Gastrocnemius medialis (tissue), 4 donors: ENCODE measurements at regions not wholly inside any gene's neighbourhood (a gene's known extent, or its start where the extent isn't known, plus 50 kb on each side); places are given as distances from the start of the nearest gene placed in this dataset.

Source experiments
- ATAC-seq, 2 donors: fragments of 150-250 bp; one replicate each; pipeline ENCODE4 v1.9.1; 2016
- DNase-seq, 2 donors: peaks; one replicate each; pipeline ENCODE4 v3.0.0-alpha.2; 2019
- H3K27ac ChIP-seq, 4 donors: fragments of 200-600 bp; sonication (generic); 1 replicate in 1 of 4; 2 replicates in 3 of 4; pipeline ENCODE4 v1.5.1; 2016 to 2018; ENCODE audit warnings: mild to moderate bottlenecking in 2 of 4, moderate library complexity in 1 of 4
- H3K27me3 ChIP-seq, 3 donors: fragments of 200-600 bp; sonication (generic) in 2 of 3; 1 replicate in 1 of 3; 2 replicates in 2 of 3; pipeline versions ENCODE4 v1.5.1 to v1.6.0; 2016 to 2019; ENCODE audit warnings: mild to moderate bottlenecking in 1 of 3, moderate library complexity in 1 of 3
- H3K36me3 ChIP-seq, 2 donors: fragments of 200-600 bp; sonication (generic) in 1 of 2; one replicate each; pipeline ENCODE4 v1.5.1; 2017 to 2018
- H3K4me1 ChIP-seq, 2 donors: fragments of 200-600 bp; sonication (generic) in 1 of 2; one replicate each; pipeline ENCODE4 v1.5.1; 2016 to 2017; ENCODE audit warnings: mild to moderate bottlenecking in 2 of 2
- H3K4me3 ChIP-seq, 4 donors: fragments of 200-600 bp; sonication (generic) in 3 of 4; 1 replicate in 1 of 4; 2 replicates in 3 of 4; pipeline ENCODE4 v1.5.1; 2016 to 2019; ENCODE audit warnings: mild to moderate bottlenecking in 2 of 4
- H3K9me3 ChIP-seq, 3 donors: fragments of 200-600 bp; sonication (generic) in 2 of 3; 1 replicate in 1 of 3; 2 replicates in 2 of 3; pipeline ENCODE4 v1.5.1; 2016 to 2019
- CTCF ChIP-seq, 5 experiments: fragments of 450-650 bp in 3 of 5; fragments of 200-600 bp in 2 of 5; sonication (generic) in 2 of 5; IDR thresholded peaks in 4 of 5; conservative IDR thresholded peaks in 1 of 5; 1 replicate in 4 of 5; 2 replicates in 1 of 5; pipeline ENCODE4 v1.5.1; 2016 to 2019; ENCODE audit warnings: antibody characterized with exemption in 5 of 5, mild to moderate bottlenecking in 3 of 5, moderate library complexity in 3 of 5
- POLR2A ChIP-seq, 2 donors: fragments of 450-650 bp; IDR thresholded peaks; one replicate each; pipeline ENCODE4 v1.6.1; 2017; ENCODE audit warnings: antibody characterized with exemption in 2 of 2, mild to moderate bottlenecking in 2 of 2, moderate library complexity in 2 of 2
- in situ Hi-C, 4 donors: fragments of 200-750 bp; cut with MboI; loops; one replicate each; pipeline versions ENCODE4 v1.15.0 to v1.8.0; 2017; ENCODE audit warnings: low sequenced_read_pairs in 4 of 4
- intact Hi-C: fragments of 100-400 bp; cut with DNase I; formaldehyde crosslinking; loops from one replicate; pipeline ENCODE4 v1.15.1; 2023; ENCODE audit warnings: low total_unique reads

GRCh38 chr2:221973902-221974301 lies 324.9 kb downstream of the PAX3 start:
- intact Hi-C loops = no loop called here
- in situ Hi-C loops = no loop called here
- Histone ChIP-seq H3K4me1 (no peaks in the 10 kb centered on the region), H3K4me3 (no peak overlapping the region), H3K27me3 (no peaks in the 10 kb centered on the region), H3K9me3 (no peaks in the 10 kb centered on the region), H3K36me3 (no peaks in the 10 kb centered on the region), H3K27ac (no peak overlapping the region)
- TF ChIP-seq POLR2A (IDR thresholded peaks at IDR 0.05) = no peak
- no peak for TF ChIP-seq CTCF (IDR thresholded peaks at IDR 0.05 in 4 of 5, conservative IDR thresholded peaks at IDR 0.05 in 1 of 5)
- DNase-seq (no peak), ATAC-seq (no peak)

- Histone ChIP-seq H3K36me3 (no peaks in the 10 kb centered on the region), H3K9me3 (no peaks in the 10 kb centered on the region), H3K27ac (no peak overlapping the region), H3K27me3 (no peaks in the 10 kb centered on the region), H3K4me1 (no peaks in the 10 kb centered on the region), H3K4me3 (no peak overlapping the region)
- in situ Hi-C loops (no loop called here), intact Hi-C loops (no loop called here)
- no peak for TF ChIP-seq CTCF (IDR thresholded peaks at IDR 0.05 in 4 of 5, conservative IDR thresholded peaks at IDR 0.05 in 1 of 5)
- no peak for TF ChIP-seq POLR2A (IDR thresholded peaks at IDR 0.05)
- DNase-seq = no peak
- no peak for ATAC-seq
Measured at GRCh38 chr2:221973502-221973901, 325.3 kb downstream of the PAX3 start.

- ATAC-seq = no peak
- no peaks in the 10 kb centered on the region for H3K9me3 ChIP-seq
- intact Hi-C loops (no loop called here), in situ Hi-C loops (no loop called here)
- TF ChIP-seq POLR2A (IDR thresholded peaks at IDR 0.05) (no peak), CTCF (IDR thresholded peaks at IDR 0.05 in 4 of 5, conservative IDR thresholded peaks at IDR 0.05 in 1 of 5) (no peak)
- no peak overlapping the region for H3K4me3 ChIP-seq
- H3K36me3 ChIP-seq = no peaks in the 10 kb centered on the region
- no peak overlapping the region for H3K27ac ChIP-seq
- H3K4me1 ChIP-seq = no peaks in the 10 kb centered on the region
- no peak for DNase-seq
- no peaks in the 10 kb centered on the region for H3K27me3 ChIP-seq
Measured at GRCh38 chr2:221972813-221973478, 325.9 kb downstream of the PAX3 start.

GRCh38 chr2:221970389-221970788 lies 328.4 kb downstream of the PAX3 start:
- DNase-seq (no peak), ATAC-seq (no peak)
- Histone ChIP-seq H3K4me1 (no peaks in the 10 kb centered on the region), H3K27ac (no peak overlapping the region), H3K9me3 (no peaks in the 10 kb centered on the region), H3K4me3 (no peak overlapping the region), H3K27me3 (no peaks in the 10 kb centered on the region), H3K36me3 (no peaks in the 10 kb centered on the region)
- intact Hi-C loops (no loop called here), in situ Hi-C loops (no loop called here)
- TF ChIP-seq CTCF (IDR thresholded peaks at IDR 0.05 in 4 of 5, conservative IDR thresholded peaks at IDR 0.05 in 1 of 5) (no peak), POLR2A (IDR thresholded peaks at IDR 0.05) (no peak)

GRCh38 chr2:221969830-221970144 lies 329.0 kb downstream of the PAX3 start:
- TF ChIP-seq CTCF (IDR thresholded peaks at IDR 0.05 in 4 of 5, conservative IDR thresholded peaks at IDR 0.05 in 1 of 5) = no peak
- no peak for TF ChIP-seq POLR2A (IDR thresholded peaks at IDR 0.05)
- DNase-seq (no peak), ATAC-seq (no peak)
- no peaks in the 10 kb centered on the region for H3K27me3 ChIP-seq
- no peak overlapping the region for H3K27ac ChIP-seq
- in situ Hi-C loops = no loop called here
- no peaks in the 10 kb centered on the region for H3K9me3 ChIP-seq
- no peak overlapping the region for H3K4me3 ChIP-seq
- H3K4me1 ChIP-seq = no peaks in the 10 kb centered on the region
- intact Hi-C loops = loop anchor here (5.0 kb wide), 1 partner anchor 482 kb away; no protein-coding TSS in a partner anchor
- H3K36me3 ChIP-seq = no peaks in the 10 kb centered on the region
